ENCODE measurements at regions not wholly inside any gene's neighbourhood (a gene's known extent, or its start where the extent isn't known, plus 50 kb on each side); places are given as distances from the start of the nearest gene placed in this dataset.

DNA sequence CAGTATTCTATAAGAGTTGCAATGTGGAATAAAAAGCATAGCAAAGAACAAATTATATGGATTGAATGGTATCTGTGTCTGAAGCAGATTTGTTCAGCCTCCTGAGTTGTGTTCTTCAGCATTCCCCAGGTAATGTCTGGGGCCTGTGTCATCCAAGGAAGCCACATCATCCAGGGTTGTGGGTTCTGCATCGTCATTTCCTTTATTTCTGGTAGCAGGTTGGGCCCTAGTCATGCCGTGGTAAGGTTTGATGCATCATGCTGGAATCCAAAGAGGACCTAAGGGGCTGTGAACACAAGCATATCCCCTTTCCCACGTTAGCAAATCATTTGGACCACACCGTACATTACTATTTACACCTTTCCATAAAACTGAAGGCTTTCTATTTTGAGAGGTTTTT, 131.0 kb upstream of the ZNF91 start:
- DNase-seq (ENCODE audit: low read depth in 4 of 6, low spot score in 6 of 6) = no peak
- Histone ChIP-seq H3K4me1 (ENCODE audit: control insufficient read depth, insufficient read depth, low read length) (no peaks in the 10 kb centered on the region), H3K9me3 (ENCODE audit: control insufficient read depth, insufficient read depth, low read length) (peaks cover 2% of the 10 kb centered on the region), H3K4me3 (ENCODE audit: low read depth, low read length) (no peak overlapping the region), H3K27me3 (ENCODE audit: control insufficient read depth, insufficient read depth, low read length) (no peaks in the 10 kb centered on the region), H3K36me3 (ENCODE audit: control insufficient read depth, insufficient read depth, low read length) (no peaks in the 10 kb centered on the region), H3K27ac (ENCODE audit: low read depth, low read length) (no peak overlapping the region)
- WGBS (ENCODE audit: insufficient coverage) = 79% methylated on average over 2 of the region's 4 CpGs

DNA sequence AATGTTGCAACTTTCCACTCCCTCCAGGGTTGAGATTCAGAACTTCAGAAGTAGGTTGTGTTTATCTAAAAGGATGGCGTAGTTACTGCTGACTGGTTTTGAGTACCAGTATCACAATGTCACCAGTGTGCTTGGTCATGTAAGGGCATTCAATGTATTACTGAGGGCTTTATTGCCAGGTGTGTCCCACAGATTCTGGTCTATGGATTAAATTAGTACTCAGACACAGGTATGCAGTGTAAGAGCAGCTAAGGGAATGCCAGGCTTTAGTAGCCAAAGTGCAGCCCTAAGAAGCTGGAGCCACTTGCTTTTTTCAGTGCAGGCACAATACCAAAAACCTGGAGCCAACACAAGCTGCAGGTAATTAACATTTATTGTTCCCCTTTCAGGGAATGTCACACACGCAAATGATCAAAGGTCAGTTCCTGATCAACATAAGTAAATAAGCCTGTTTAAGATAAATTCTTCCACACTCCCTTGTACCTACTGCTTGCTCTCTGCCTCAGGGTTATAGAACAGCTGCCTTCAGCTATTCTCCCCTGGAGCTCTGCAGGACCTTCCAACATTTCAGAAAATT, 130.1 kb upstream of the ZNF91 start:
- Histone ChIP-seq H3K27ac (ENCODE audit: low read depth, low read length) (no peak overlapping the region), H3K27me3 (ENCODE audit: control insufficient read depth, insufficient read depth, low read length) (no peaks in the 10 kb centered on the region), H3K9me3 (ENCODE audit: control insufficient read depth, insufficient read depth, low read length) (peaks cover 3% of the 10 kb centered on the region), H3K4me1 (ENCODE audit: control insufficient read depth, insufficient read depth, low read length) (no peaks in the 10 kb centered on the region), H3K4me3 (ENCODE audit: low read depth, low read length) (no peak overlapping the region), H3K36me3 (ENCODE audit: control insufficient read depth, insufficient read depth, low read length) (no peaks in the 10 kb centered on the region)
- 75% methylated on average over 2 of the region's 2 CpGs for WGBS (ENCODE audit: insufficient coverage)
- no peak for DNase-seq (ENCODE audit: low read depth in 4 of 6, low spot score in 6 of 6)

DNA sequence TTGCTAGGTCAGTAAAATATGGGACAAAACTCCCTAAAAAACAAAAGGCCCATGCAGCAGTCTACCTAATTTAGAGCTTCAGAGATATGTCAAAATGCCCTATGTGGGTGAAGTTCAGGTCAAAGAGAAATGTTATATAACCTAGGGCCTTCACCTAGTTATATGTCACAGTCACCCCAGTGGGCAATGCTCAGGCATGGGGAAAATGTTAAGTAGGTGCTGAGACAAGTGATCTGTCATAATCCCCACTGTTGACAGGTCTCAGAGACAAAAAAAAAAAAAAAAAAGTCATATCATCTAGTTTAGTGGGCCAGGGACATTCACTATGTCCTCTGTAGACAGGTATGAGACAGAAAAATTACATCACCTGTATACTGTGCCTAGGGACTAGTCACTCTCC, 128.6 kb upstream of the ZNF91 start:
- H3K36me3 ChIP-seq (ENCODE audit: control insufficient read depth, insufficient read depth, low read length) = no peaks in the 10 kb centered on the region
- H3K9me3 ChIP-seq (ENCODE audit: control insufficient read depth, insufficient read depth, low read length) = peaks cover 1% of the 10 kb centered on the region
- no peak overlapping the region for H3K4me3 ChIP-seq (ENCODE audit: low read depth, low read length)
- no peak for DNase-seq (ENCODE audit: low read depth in 4 of 6, low spot score in 6 of 6)
- no peak overlapping the region for H3K27ac ChIP-seq (ENCODE audit: low read depth, low read length)
- H3K27me3 ChIP-seq (ENCODE audit: control insufficient read depth, insufficient read depth, low read length) = no peaks in the 10 kb centered on the region
- H3K4me1 ChIP-seq (ENCODE audit: control insufficient read depth, insufficient read depth, low read length) = no peaks in the 10 kb centered on the region

DNA sequence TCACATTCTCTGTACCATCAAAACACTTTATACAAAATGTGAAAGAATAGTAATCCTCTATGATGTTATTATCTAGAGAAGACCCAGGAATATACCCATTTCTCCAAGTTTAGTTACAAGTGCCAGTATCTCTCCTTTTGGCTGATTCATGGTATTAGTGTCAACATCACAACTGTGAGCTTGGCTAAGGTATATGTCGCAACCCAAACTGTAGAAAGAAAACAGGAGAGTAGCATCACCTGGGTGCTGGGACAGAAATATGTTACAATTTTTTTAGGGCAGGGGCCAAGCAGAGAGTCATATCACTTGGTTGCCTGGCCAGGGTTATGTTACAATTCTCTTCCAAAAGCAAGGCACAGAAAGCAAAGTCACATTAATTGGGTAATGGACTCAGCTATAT, 127.2 kb upstream of the ZNF91 start:
- no peak overlapping the region for H3K4me3 ChIP-seq (ENCODE audit: low read depth, low read length)
- WGBS (ENCODE audit: insufficient coverage) = no CpG with 5 or more reads among the region's 1 CpG

DNA sequence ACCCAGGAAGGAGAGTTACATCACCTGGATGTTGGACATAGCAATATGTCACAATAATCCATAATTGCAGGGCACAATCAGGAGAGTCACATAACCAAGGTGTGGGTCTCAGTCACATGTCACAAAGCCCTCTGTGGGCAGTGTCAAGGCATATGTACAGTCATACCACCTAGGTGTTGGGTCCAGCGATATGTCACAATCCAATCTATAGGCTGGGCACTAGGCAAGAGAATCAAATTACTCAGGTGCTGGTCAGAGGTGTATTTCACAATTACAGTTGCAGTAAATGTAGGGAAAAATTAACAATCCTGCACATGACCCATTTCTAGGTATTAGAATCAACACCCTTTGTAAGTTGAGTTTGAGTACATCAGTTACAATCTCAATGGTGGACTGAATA, 126.2 kb upstream of the ZNF91 start:
- no peak for DNase-seq (ENCODE audit: low read depth in 4 of 6, low spot score in 6 of 6)
- H3K4me1 ChIP-seq (ENCODE audit: control insufficient read depth, insufficient read depth, low read length) = no peaks in the 10 kb centered on the region
- H3K9me3 ChIP-seq (ENCODE audit: control insufficient read depth, insufficient read depth, low read length) = peaks cover 1% of the 10 kb centered on the region
- no peaks in the 10 kb centered on the region for H3K36me3 ChIP-seq (ENCODE audit: control insufficient read depth, insufficient read depth, low read length)
- H3K27me3 ChIP-seq (ENCODE audit: control insufficient read depth, insufficient read depth, low read length) = no peaks in the 10 kb centered on the region
- H3K4me3 ChIP-seq (ENCODE audit: low read depth, low read length) = no peak overlapping the region
- no peak overlapping the region for H3K27ac ChIP-seq (ENCODE audit: low read depth, low read length)
- no CpG with 5 or more reads among the region's 1 CpG for WGBS (ENCODE audit: insufficient coverage)

More for the DNA sequence above, 127.2 kb upstream of the ZNF91 start:
- Histone ChIP-seq H3K9me3 (ENCODE audit: control insufficient read depth, insufficient read depth, low read length) (peaks cover 1% of the 10 kb centered on the region), H3K36me3 (ENCODE audit: control insufficient read depth, insufficient read depth, low read length) (no peaks in the 10 kb centered on the region), H3K27ac (ENCODE audit: low read depth, low read length) (no peak overlapping the region), H3K4me1 (ENCODE audit: control insufficient read depth, insufficient read depth, low read length) (no peaks in the 10 kb centered on the region), H3K27me3 (ENCODE audit: control insufficient read depth, insufficient read depth, low read length) (no peaks in the 10 kb centered on the region)
- DNase-seq (ENCODE audit: low read depth in 4 of 6, low spot score in 6 of 6) = no peak

DNA sequence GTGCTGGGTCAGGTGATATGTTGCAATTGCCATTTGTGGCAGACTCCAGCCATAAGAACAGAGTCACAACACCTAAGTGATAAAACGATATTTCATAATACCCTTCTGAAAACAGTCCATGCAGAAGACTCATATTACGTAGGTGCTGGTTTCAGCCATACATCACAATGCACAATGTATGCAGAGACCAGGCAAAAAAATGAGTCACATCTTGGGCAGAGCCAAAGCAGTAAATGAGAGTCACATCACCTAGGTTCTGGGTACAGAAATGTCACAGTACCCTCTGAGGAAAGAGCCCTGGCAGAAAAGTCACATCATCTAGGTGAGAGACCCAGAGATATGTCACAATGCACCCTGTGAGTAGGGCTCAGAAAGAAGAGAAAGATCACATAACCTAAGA, 125.2 kb upstream of the ZNF91 start:
- H3K4me1 ChIP-seq (ENCODE audit: control insufficient read depth, insufficient read depth, low read length) = no peaks in the 10 kb centered on the region
- H3K27me3 ChIP-seq (ENCODE audit: control insufficient read depth, insufficient read depth, low read length) = no peaks in the 10 kb centered on the region
- WGBS (ENCODE audit: insufficient coverage) = 88% methylated on average over 2 of the region's 2 CpGs
- no peak overlapping the region for H3K27ac ChIP-seq (ENCODE audit: low read depth, low read length)
- H3K36me3 ChIP-seq (ENCODE audit: control insufficient read depth, insufficient read depth, low read length) = no peaks in the 10 kb centered on the region
- peaks cover 4% of the 10 kb centered on the region for H3K9me3 ChIP-seq (ENCODE audit: control insufficient read depth, insufficient read depth, low read length)
- H3K4me3 ChIP-seq (ENCODE audit: low read depth, low read length) = no peak overlapping the region
- DNase-seq (ENCODE audit: low read depth in 4 of 6, low spot score in 6 of 6) = no peak

DNA sequence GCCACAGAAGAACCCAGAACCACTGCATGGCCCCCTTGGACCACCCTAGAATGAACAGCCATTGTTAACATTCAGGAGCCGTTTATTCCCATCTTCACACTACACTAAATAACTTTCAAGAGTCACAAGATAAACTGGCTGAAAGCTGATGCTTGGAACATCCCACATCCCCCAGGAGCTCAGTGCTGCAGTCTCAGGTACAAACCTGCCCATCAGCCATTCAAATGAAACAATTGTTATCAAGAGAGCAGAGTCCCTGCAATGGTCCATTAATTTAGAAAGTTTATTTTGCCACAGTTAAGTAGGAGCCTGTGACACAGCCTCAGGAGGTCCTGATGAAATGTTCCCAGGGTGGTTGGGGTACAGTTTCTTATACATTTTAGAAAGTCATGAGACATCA, 123.8 kb upstream of the ZNF91 start:
- no peak overlapping the region for H3K27ac ChIP-seq (ENCODE audit: low read depth, low read length)
- H3K4me1 ChIP-seq (ENCODE audit: control insufficient read depth, insufficient read depth, low read length) = no peaks in the 10 kb centered on the region
- H3K36me3 ChIP-seq (ENCODE audit: control insufficient read depth, insufficient read depth, low read length) = no peaks in the 10 kb centered on the region
- WGBS (ENCODE audit: insufficient coverage) = no CpG with 5 or more reads among the region's 1 CpG
- no peak overlapping the region for H3K4me3 ChIP-seq (ENCODE audit: low read depth, low read length)
- no peaks in the 10 kb centered on the region for H3K27me3 ChIP-seq (ENCODE audit: control insufficient read depth, insufficient read depth, low read length)
- DNase-seq (ENCODE audit: low read depth in 4 of 6, low spot score in 6 of 6) = no peak
- peaks cover 4% of the 10 kb centered on the region for H3K9me3 ChIP-seq (ENCODE audit: control insufficient read depth, insufficient read depth, low read length)

DNA sequence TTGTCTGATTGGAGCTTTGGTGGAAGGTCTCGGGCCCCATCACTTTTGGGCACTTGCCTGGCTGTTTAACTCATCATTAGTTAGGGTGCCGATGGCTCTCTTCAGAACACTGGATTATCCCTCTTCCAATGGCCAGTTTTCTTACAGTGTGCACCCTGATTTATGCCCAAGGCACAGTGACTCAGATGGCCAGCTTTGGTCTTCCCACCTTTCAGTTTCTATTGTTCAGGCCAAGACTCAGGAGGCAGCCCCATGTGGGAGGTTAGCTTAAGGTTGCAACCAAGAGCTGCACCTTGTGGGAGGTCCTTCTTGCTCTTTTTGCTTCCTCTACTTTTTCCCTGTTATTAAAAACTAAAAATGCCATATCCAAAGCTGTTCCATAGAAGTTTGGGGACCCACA, 121.0 kb upstream of the ZNF91 start:
- WGBS (ENCODE audit: insufficient coverage) = 81% methylated on average over 2 of the region's 2 CpGs

DNA sequence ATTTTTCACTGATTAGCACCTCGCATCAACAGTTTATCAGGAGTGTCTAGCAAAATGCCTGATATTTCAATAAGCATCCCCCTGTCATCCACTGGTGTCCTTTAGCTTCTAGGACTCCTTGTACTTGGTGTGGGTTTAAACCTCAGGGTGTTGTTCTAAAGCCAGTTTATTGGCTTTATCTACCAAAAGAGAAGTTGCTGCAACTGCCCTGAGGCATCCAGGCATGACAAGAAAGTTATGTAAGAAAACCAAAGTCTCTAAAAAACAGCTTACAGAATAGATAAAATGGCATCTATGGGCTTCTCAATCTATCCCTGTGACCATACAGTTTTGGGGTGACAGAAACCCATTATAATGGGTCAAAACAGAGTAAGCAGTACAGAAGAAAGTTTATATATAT, 120.3 kb upstream of the ZNF91 start:
- no peak for DNase-seq (ENCODE audit: low read depth in 4 of 6, low spot score in 6 of 6)
- Histone ChIP-seq H3K36me3 (ENCODE audit: control insufficient read depth, insufficient read depth, low read length) (no peaks in the 10 kb centered on the region), H3K4me3 (ENCODE audit: low read depth, low read length) (no peak overlapping the region), H3K4me1 (ENCODE audit: control insufficient read depth, insufficient read depth, low read length) (no peaks in the 10 kb centered on the region), H3K9me3 (ENCODE audit: control insufficient read depth, insufficient read depth, low read length) (peaks cover 3% of the 10 kb centered on the region), H3K27me3 (ENCODE audit: control insufficient read depth, insufficient read depth, low read length) (no peaks in the 10 kb centered on the region), H3K27ac (ENCODE audit: low read depth, low read length) (no peak overlapping the region)
- WGBS (ENCODE audit: insufficient coverage) = 80% methylated on average over 1 of the region's 1 CpG

More for the DNA sequence above, 121.0 kb upstream of the ZNF91 start:
- no peaks in the 10 kb centered on the region for H3K36me3 ChIP-seq (ENCODE audit: control insufficient read depth, insufficient read depth, low read length)
- no peaks in the 10 kb centered on the region for H3K4me1 ChIP-seq (ENCODE audit: control insufficient read depth, insufficient read depth, low read length)
- DNase-seq (ENCODE audit: low read depth in 4 of 6, low spot score in 6 of 6) = no peak
- no peaks in the 10 kb centered on the region for H3K27me3 ChIP-seq (ENCODE audit: control insufficient read depth, insufficient read depth, low read length)
- no peak overlapping the region for H3K27ac ChIP-seq (ENCODE audit: low read depth, low read length)
- peaks cover 4% of the 10 kb centered on the region for H3K9me3 ChIP-seq (ENCODE audit: control insufficient read depth, insufficient read depth, low read length)
- no peak overlapping the region for H3K4me3 ChIP-seq (ENCODE audit: low read depth, low read length)

DNA sequence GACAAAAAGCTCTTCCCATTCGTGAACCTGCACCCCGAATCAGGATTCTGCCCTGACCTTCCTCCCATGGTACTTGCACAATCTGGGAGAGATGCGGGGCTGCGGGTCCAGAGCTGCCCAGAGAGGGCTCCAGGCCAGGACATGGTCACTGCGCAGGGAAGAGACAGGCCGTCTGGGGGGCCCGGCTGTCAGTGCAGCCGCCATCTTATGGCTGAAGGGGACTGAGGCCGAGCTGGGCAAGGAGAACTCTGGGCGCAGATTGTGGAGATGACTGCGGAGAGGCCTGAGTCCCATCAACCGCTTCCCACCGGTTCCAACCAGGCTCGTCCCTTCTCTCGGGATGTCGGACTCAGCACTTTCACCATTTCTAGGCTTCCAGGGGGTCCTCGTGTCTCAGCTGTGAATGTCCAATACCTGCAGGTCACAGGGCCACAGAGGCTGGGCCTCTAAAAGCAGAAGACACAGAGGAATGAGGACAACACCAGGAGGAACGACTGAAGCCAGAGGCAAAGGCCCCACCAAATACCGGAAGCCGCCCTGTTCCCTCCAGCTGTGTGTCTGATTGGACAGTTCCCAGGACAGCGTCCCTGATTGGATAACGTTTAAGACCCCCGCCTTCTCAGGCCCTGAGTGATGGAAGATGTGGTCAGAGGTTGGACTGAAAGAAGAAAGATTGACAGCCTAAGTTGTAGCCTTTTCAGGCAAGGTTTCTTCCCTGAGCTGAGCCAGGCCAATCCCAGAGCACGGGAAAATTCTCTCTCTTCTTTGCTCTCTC, 117.1 kb upstream of the ZNF91 start:
- H3K27me3 ChIP-seq (ENCODE audit: control insufficient read depth, insufficient read depth, low read length) = no peaks in the 10 kb centered on the region
- WGBS (ENCODE audit: insufficient coverage) = 91% methylated on average over 21 of the region's 24 CpGs
- no peak overlapping the region for H3K27ac ChIP-seq (ENCODE audit: low read depth, low read length)
- peaks cover 3% of the 10 kb centered on the region for H3K9me3 ChIP-seq (ENCODE audit: control insufficient read depth, insufficient read depth, low read length)
- no peaks in the 10 kb centered on the region for H3K36me3 ChIP-seq (ENCODE audit: control insufficient read depth, insufficient read depth, low read length)
- no peak for DNase-seq (ENCODE audit: low read depth in 4 of 6, low spot score in 6 of 6)
- H3K4me3 ChIP-seq (ENCODE audit: low read depth, low read length) = no peak overlapping the region
- no peaks in the 10 kb centered on the region for H3K4me1 ChIP-seq (ENCODE audit: control insufficient read depth, insufficient read depth, low read length)

Data from spinal cord (tissue), 9 donors.